ENCODE measurements at regions not wholly inside any gene's neighbourhood (a gene's known extent, or its start where the extent isn't known, plus 50 kb on each side); places are given as distances from the start of the nearest gene placed in this dataset.

- no peak for DNase-seq
Observed at GRCh38 chr9:105928416-105928815, 234.1 kb downstream of the TMEM38B start.

- no peak for DNase-seq
Observed at GRCh38 chr9:105930011-105930627, 235.8 kb downstream of the TMEM38B start.

GRCh38 chr9:105932276-105932675 is 237.9 kb downstream of the TMEM38B start:
- DNase-seq = no peak

- DNase-seq = no peak
Observed at GRCh38 chr9:105950448-105950847, 256.1 kb downstream of the TMEM38B start.

- no peak for DNase-seq
Observed at GRCh38 chr9:105950894-105951293, 256.6 kb downstream of the TMEM38B start.

- no peak for DNase-seq
Observed at GRCh38 chr9:105954517-105954916, 260.2 kb downstream of the TMEM38B start.

GRCh38 chr9:105957830-105958229 is 263.5 kb downstream of the TMEM38B start:
- no peak for DNase-seq

- no peak for DNase-seq
Observed at GRCh38 chr9:105958587-105958986, 264.2 kb downstream of the TMEM38B start.

GRCh38 chr9:105959531-105959930 is 265.2 kb downstream of the TMEM38B start:
- no peak for DNase-seq

GRCh38 chr9:105963343-105964099 is 269.2 kb downstream of the TMEM38B start:
- no peak for DNase-seq

GRCh38 chr9:105964156-105964555 is 269.8 kb downstream of the TMEM38B start:
- no peak for DNase-seq

GRCh38 chr9:105966834-105967233 is 272.5 kb downstream of the TMEM38B start:
- no peak for DNase-seq

GRCh38 chr9:105967248-105967647 is 272.9 kb downstream of the TMEM38B start:
- DNase-seq = no peak

GRCh38 chr9:105967797-105968196 is 273.5 kb downstream of the TMEM38B start:
- no peak for DNase-seq

GRCh38 chr9:105968811-105969466 is 274.6 kb downstream of the TMEM38B start:
- DNase-seq = no peak

- DNase-seq = no peak
Observed at GRCh38 chr9:105969636-105970035, 275.3 kb downstream of the TMEM38B start.

GRCh38 chr9:105971986-105972385 is 277.6 kb downstream of the TMEM38B start:
- DNase-seq = no peak

GRCh38 chr9:105972466-105973204 is 278.3 kb downstream of the TMEM38B start:
- DNase-seq = no peak

- no peak for DNase-seq
Observed at GRCh38 chr9:105973951-105974351, 279.6 kb downstream of the TMEM38B start.

- no peak for DNase-seq
Observed at GRCh38 chr9:105975886-105976645, 281.7 kb downstream of the TMEM38B start.

GRCh38 chr9:105978336-105978735 is 284.0 kb downstream of the TMEM38B start:
- DNase-seq = no peak

- DNase-seq = no peak
Observed at GRCh38 chr9:105978826-105979225, 284.5 kb downstream of the TMEM38B start.

GRCh38 chr9:105979290-105979689 is 284.9 kb downstream of the TMEM38B start:
- no peak for DNase-seq
